Loucy (cell line): ENCODE measurements at regions not wholly inside any gene's neighbourhood (a gene's known extent, or its start where the extent isn't known, plus 50 kb on each side); places are given as distances from the start of the nearest gene placed in this dataset.

ENCODE experiments used
- CTCF ChIP-seq: fragments of 200-600 bp; sonication (generic); conservative IDR thresholded peaks from 2 replicates; pipeline ENCODE4 v1.5.1; 2014; ENCODE audit warnings: mild to moderate bottlenecking, antibody characterized with exemption, low read length
- EZH2phosphoT487 ChIP-seq: fragments of 200-600 bp; IDR thresholded peaks from 2 replicates; pipeline ENCODE4 v1.6.1; 2018; ENCODE audit warnings: antibody characterized with exemption, mild to moderate bottlenecking, moderate library complexity, borderline replicate concordance

GRCh38 chr20:4406627-4407026 is 157.5 kb upstream of the ADRA1D start:
- TF ChIP-seq CTCF (no peak), EZH2phosphoT487 (no peak)
